Ishikawa (cell line): ENCODE measurements at regions not wholly inside any gene's neighbourhood (a gene's known extent, or its start where the extent isn't known, plus 50 kb on each side); places are given as distances from the start of the nearest gene placed in this dataset.

Experiments used
- CEBPB ChIP-seq: IDR thresholded peaks from 2 replicates; pipeline ENCODE4 v1.6.1; 2012
- CREB1 ChIP-seq: IDR thresholded peaks from 2 replicates; pipeline ENCODE4 v1.6.1; 2012; ENCODE audit warnings: low read depth
- EGR1 ChIP-seq: IDR thresholded peaks from 2 replicates; pipeline ENCODE4 v1.6.1; 2012
- EP300 ChIP-seq: IDR thresholded peaks from 2 replicates; pipeline ENCODE4 v1.6.1; 2012; ENCODE audit warnings: borderline replicate concordance
- FOXM1 ChIP-seq: IDR thresholded peaks from 2 replicates; pipeline ENCODE4 v1.6.1; 2012; ENCODE audit warnings: low read depth, borderline replicate concordance
- NFIC ChIP-seq: IDR thresholded peaks from 2 replicates; pipeline ENCODE4 v1.6.1; 2012
- RAD21 ChIP-seq: IDR thresholded peaks from 2 replicates; pipeline ENCODE4 v1.6.1; 2012; ENCODE audit warnings: low read depth
- TAF1 ChIP-seq: IDR thresholded peaks from 2 replicates; pipeline ENCODE4 v1.6.1; 2012; ENCODE audit warnings: low read depth, mild to moderate bottlenecking
- TCF12 ChIP-seq: IDR thresholded peaks from 2 replicates; pipeline ENCODE4 v1.6.1; 2012; ENCODE audit warnings: low read depth
- TEAD4 ChIP-seq: IDR thresholded peaks from 2 replicates; pipeline ENCODE4 v1.6.1; 2012
- YY1 ChIP-seq: IDR thresholded peaks from 2 replicates; pipeline ENCODE4 v1.6.1; 2012; ENCODE audit warnings: low read depth
- ZBTB7A ChIP-seq: IDR thresholded peaks from 2 replicates; pipeline ENCODE4 v1.6.1; 2012; ENCODE audit warnings: low read depth
- TF ChIP-seq, protein P1 (sequence below): IDR thresholded peaks from 2 replicates; pipeline ENCODE4 v1.6.1; 2012
- TF ChIP-seq, protein P2 (sequence below): IDR thresholded peaks from 2 replicates; pipeline ENCODE4 v1.6.1; 2012
- TF ChIP-seq, protein P3 (sequence below): IDR thresholded peaks from 2 replicates; pipeline ENCODE4 v1.6.1; 2012; ENCODE audit warnings: low read depth, mild to moderate bottlenecking

DNA sequence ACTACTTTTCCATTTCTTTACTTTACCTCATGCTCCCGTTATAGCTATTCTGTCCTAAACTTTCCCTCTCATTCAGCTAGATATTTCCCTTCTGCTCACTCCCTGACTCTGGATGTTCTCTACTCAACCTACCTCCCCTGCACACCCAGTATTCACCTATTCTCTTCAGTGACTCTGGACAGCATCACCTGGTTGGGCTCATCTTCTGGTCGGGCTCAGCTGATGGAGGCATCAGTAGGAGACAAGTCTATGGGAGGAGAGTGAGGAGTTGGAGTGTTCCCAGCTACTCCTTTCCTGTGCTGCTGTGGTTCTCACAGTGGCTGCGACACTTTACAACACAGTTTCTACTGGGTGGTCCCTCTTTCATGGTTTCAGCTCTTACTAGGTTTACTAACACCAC, 493.9 kb downstream of the DMAC1 start:
- TF ChIP-seq TCF12 = no peak
- TF ChIP-seq RAD21 = no peak
- TF ChIP-seq, protein P1, sequence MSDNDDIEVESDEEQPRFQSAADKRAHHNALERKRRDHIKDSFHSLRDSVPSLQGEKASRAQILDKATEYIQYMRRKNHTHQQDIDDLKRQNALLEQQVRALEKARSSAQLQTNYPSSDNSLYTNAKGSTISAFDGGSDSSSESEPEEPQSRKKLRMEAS = no peak
- TF ChIP-seq FOXM1 = no peak
- TF ChIP-seq TAF1 = no peak

DNA sequence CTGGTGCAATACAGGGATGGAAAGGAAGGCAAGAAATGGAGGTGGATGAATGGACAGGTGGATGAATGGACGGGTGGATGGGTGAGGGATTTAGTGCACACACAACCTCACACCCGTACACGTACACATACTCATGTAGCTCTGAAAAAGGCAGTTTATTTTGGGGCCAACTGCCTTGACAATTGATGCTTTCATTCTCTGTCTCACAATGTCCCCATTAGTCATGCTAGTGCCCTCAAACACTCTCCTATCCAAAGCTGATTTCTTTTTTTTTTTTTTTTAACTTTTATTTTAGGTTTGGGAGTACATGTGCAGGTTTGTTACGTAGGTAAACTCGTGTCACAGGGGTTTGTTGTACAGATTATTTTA, 495.0 kb downstream of the DMAC1 start:
- TF ChIP-seq, protein P2, sequence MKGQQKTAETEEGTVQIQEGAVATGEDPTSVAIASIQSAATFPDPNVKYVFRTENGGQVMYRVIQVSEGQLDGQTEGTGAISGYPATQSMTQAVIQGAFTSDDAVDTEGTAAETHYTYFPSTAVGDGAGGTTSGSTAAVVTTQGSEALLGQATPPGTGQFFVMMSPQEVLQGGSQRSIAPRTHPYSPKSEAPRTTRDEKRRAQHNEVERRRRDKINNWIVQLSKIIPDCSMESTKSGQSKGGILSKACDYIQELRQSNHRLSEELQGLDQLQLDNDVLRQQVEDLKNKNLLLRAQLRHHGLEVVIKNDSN = no peak
- TF ChIP-seq FOXM1 = no peak
- TF ChIP-seq EGR1 = no peak
- no peak for TF ChIP-seq EP300
- TF ChIP-seq NFIC = no peak
- TF ChIP-seq TAF1 = no peak

DNA sequence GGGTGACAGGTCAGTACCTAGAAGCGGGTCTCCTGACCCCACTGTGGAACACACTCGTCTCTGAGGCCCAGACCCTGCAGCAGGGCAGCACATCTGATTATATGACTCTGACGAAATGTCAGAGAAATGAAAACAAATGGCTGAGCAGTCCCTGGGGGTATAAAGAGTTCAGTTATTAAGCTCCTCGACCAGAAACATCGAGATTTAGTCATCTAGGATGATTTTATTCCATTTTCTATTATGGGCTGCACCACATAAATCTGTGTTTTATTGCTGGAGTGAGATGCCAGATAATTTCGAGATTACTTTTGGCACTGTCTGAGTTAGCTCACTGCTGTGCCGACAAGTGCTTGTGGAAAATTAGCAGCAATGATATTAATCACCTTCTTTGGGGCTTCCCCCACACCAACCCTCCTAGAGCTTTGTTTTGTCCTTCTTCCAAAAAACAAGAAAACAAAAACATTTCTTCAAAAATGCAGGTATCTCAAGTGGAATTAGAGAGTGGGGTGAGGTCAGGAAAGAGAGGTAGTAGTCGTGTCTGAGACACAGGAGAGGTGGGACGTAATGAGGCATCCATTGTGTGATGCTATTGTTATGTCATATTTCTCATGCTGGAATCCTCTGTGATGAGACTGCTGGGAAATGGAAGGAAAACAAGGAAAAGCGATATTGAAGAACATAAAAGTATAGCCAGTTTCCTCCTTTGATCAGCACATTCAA, 495.5 kb downstream of the DMAC1 start:
- no peak for TF ChIP-seq RAD21

DNA sequence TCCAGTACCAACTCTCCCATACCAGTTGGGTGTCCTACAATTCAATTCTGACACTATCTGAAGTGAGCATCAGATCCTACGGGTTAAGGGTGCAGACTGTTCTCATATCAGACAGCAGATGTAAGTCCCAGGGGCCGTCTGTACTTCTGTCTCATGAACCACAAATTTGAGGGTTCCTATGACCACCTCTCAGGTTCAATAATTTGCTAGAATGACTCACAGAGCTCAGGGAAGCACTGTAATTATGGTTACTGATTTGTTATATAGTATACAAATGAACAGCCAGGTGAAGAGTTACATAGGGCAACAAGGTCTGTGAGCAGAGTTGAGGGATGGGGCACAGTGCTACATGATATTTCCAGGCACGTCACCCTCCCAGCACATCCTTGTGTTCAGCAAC, 499.1 kb downstream of the DMAC1 start:
- no peak for TF ChIP-seq EP300
- no peak for TF ChIP-seq YY1
- TF ChIP-seq, protein P3, sequence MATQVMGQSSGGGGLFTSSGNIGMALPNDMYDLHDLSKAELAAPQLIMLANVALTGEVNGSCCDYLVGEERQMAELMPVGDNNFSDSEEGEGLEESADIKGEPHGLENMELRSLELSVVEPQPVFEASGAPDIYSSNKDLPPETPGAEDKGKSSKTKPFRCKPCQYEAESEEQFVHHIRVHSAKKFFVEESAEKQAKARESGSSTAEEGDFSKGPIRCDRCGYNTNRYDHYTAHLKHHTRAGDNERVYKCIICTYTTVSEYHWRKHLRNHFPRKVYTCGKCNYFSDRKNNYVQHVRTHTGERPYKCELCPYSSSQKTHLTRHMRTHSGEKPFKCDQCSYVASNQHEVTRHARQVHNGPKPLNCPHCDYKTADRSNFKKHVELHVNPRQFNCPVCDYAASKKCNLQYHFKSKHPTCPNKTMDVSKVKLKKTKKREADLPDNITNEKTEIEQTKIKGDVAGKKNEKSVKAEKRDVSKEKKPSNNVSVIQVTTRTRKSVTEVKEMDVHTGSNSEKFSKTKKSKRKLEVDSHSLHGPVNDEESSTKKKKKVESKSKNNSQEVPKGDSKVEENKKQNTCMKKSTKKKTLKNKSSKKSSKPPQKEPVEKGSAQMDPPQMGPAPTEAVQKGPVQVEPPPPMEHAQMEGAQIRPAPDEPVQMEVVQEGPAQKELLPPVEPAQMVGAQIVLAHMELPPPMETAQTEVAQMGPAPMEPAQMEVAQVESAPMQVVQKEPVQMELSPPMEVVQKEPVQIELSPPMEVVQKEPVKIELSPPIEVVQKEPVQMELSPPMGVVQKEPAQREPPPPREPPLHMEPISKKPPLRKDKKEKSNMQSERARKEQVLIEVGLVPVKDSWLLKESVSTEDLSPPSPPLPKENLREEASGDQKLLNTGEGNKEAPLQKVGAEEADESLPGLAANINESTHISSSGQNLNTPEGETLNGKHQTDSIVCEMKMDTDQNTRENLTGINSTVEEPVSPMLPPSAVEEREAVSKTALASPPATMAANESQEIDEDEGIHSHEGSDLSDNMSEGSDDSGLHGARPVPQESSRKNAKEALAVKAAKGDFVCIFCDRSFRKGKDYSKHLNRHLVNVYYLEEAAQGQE = no peak
- TF ChIP-seq NFIC = no peak
- TF ChIP-seq, protein P2 = no peak
- TF ChIP-seq, protein P1 = no peak
- TF ChIP-seq TEAD4 = no peak
- TF ChIP-seq FOXM1 = no peak
- no peak for TF ChIP-seq TAF1
- TF ChIP-seq ZBTB7A = no peak
- TF ChIP-seq EGR1 = no peak
- TF ChIP-seq CEBPB = no peak
- no peak for TF ChIP-seq CREB1
- no peak for TF ChIP-seq RAD21
- no peak for TF ChIP-seq TCF12

DNA sequence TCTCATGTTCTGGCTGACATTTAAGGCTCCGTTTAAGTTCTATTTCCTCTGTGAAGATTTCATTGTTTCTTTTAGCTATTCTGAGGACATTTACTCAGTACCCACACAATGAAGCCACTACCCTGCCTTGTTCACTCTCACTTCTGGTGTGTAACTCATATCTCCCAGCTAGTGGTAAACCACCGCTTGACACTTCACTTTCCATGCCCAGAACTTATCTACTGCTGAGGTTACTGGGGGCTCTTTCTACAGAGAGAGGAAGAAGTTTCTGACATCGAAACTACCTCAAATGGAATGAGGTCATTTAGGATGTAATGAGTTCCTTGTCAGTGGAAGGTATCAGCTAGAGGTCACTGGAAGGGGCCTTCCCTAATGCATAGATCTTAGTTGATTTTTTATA, 501.5 kb downstream of the DMAC1 start:
- TF ChIP-seq, protein P3 = no peak
- TF ChIP-seq TAF1 (no peak), YY1 (no peak)

DNA sequence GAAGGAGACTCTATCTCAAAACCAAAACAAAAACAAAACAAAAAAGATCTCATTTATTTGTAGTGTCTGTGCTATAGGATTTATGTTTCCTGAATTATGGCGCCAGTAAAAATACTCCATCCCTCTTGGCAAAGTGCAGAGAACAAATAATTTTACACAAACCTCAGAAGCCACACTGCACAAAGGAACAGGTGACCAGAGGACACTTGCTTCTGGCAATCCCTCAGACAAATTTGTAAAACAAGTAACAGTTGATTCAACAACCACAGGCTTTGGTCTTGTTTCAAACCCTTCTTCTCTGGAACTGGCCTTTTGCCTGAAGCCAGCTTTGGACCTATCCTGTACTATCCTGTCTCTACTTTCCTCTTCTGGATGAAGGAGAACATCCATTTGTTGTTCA, 502.1 kb downstream of the DMAC1 start:
- TF ChIP-seq CEBPB = no peak
- no peak for TF ChIP-seq TEAD4
- no peak for TF ChIP-seq TAF1

DNA sequence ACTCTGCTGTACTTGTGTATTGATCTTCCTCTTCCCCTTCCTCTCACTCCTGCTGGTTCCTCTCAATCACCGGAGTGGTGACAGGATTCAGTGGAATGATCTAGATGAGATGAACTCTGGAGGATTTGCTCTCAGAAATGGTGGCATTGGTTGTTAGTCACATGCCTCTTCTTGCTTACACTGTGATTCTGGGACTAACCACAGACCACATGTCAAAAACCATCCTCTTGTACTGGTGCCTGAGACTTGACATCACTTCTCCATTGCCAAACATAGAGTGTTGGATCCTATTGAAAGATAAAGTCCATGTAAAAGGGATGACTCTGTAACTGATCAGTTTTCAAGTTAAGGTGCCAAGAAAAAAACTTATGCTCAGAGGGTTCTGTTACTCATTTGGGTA, 506.5 kb downstream of the DMAC1 start:
- TF ChIP-seq CEBPB (no peak), YY1 (no peak), RAD21 (no peak), CREB1 (no peak), TCF12 (no peak), TEAD4 (no peak), EP300 (no peak)
- TF ChIP-seq, protein P3 = no peak
